Sigmoid colon (tissue), 4 donors: ENCODE measurements at regions not wholly inside any gene's neighbourhood (a gene's known extent, or its start where the extent isn't known, plus 50 kb on each side); places are given as distances from the start of the nearest gene placed in this dataset.

Source experiments
- CTCF ChIP-seq, 4 experiments: fragments of 450-650 bp in 3 of 4; fragments of 200-600 bp in 1 of 4; IDR thresholded peaks; one replicate each; pipeline ENCODE4 v1.5.1; 2016 to 2019; ENCODE audit warnings: antibody characterized with exemption in 4 of 4, mild to moderate bottlenecking in 3 of 4, moderate library complexity in 2 of 4
- POLR2A ChIP-seq, 2 donors: fragments of 450-650 bp; IDR thresholded peaks; one replicate each; pipeline ENCODE4 v1.6.1; 2016; ENCODE audit warnings: antibody characterized with exemption in 2 of 2, mild to moderate bottlenecking in 2 of 2, moderate library complexity in 2 of 2
- POLR2AphosphoS5 ChIP-seq, 4 donors: sonication (generic); formaldehyde crosslinking; IDR thresholded peaks; one replicate each; pipeline ENCODE4 v1.6.1; 2017; ENCODE audit warnings: antibody characterized with exemption in 4 of 4

DNA sequence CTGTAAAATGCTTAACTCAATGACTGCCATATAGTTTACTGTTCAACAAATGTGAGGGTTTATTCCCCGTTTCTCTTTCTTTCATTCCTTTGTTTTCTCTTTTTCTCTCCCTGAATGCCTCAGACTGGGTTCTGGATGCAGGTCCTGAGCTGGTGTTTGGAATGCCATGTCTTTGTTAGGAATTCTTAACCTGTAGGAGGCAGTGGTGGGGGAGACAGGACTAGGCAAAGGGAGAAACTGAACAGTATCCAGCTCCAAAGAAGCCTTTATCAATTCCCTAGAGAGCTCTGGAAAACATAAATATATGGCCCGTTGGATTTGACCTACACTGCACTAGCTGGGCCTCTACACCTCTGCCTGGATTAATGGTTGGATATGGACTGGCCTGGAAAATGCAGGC, 621.2 kb upstream of the SLC35B3 start:
- TF ChIP-seq CTCF (IDR thresholded peaks at IDR 0.05) (no peak), POLR2A (IDR thresholded peaks at IDR 0.05) (no peak), POLR2AphosphoS5 (IDR thresholded peaks at IDR 0.05) (no peak)
